Endodermal cell (in vitro differentiated cells): ENCODE measurements at regions not wholly inside any gene's neighbourhood (a gene's known extent, or its start where the extent isn't known, plus 50 kb on each side); places are given as distances from the start of the nearest gene placed in this dataset.
A peak's percentile ranks its signal among the peaks of the same experiment; 100 is the strongest.

Source experiments
- DNase-seq: peaks from one replicate; pipeline ENCODE4 v3.0.0-alpha.2; 2017
- H3K27ac ChIP-seq: 2 replicates; pipeline ENCODE4 v1.5.1; 2013; ENCODE audit warnings: mild to moderate bottlenecking, low read depth, low read length, moderate library complexity
- H3K27me3 ChIP-seq: 2 replicates; pipeline ENCODE4 v1.6.1; 2013; ENCODE audit warnings: mild to moderate bottlenecking, low read length, moderate library complexity; ENCODE audit not compliant: insufficient read depth, control insufficient read depth, poor library complexity, severe bottlenecking
- H3K36me3 ChIP-seq: 2 replicates; pipeline ENCODE4 v1.7.0; 2013; ENCODE audit warnings: mild to moderate bottlenecking, low read length, moderate library complexity; ENCODE audit not compliant: control insufficient read depth, insufficient read depth
- H3K4me1 ChIP-seq: one replicate; pipeline ENCODE4 v1.7.0; 2013; ENCODE audit warnings: low read length; ENCODE audit not compliant: control insufficient read depth, insufficient read depth
- H3K4me3 ChIP-seq: 2 replicates; pipeline ENCODE4 v1.5.1; 2013; ENCODE audit warnings: mild to moderate bottlenecking, low read length, moderate library complexity
- H3K9ac ChIP-seq: 2 replicates; pipeline ENCODE4 v1.6.1; 2013; ENCODE audit warnings: mild to moderate bottlenecking, low read length, moderate library complexity; ENCODE audit not compliant: poor library complexity, severe bottlenecking; ENCODE audit errors: extremely low read depth
- H3K9me3 ChIP-seq: 2 replicates; pipeline ENCODE4 v1.6.1; 2013; ENCODE audit warnings: mild to moderate bottlenecking, low read length, moderate library complexity; ENCODE audit not compliant: control insufficient read depth
- H3K27ac Mint-ChIP-seq: 2 replicates; pipeline ENCODE4 v1.8.0; 2020; ENCODE audit warnings: mixed read lengths
- H3K27me3 Mint-ChIP-seq: 2 replicates; pipeline ENCODE4 v1.8.0; 2021; ENCODE audit warnings: mild to moderate bottlenecking, mixed read lengths; ENCODE audit not compliant: insufficient read depth
- H3K36me3 Mint-ChIP-seq: 2 replicates; pipeline ENCODE4 v1.8.0; 2020; ENCODE audit warnings: low read depth, mixed read lengths
- H3K4me1 Mint-ChIP-seq: 2 replicates; pipeline ENCODE4 v1.8.0; 2020; ENCODE audit warnings: mixed read lengths
- H3K4me3 Mint-ChIP-seq: 2 replicates; pipeline ENCODE4 v1.8.0; 2020; ENCODE audit warnings: mild to moderate bottlenecking, moderate library complexity, mixed read lengths
- H3K9me3 Mint-ChIP-seq: 2 replicates; pipeline ENCODE4 v1.8.0; 2020; ENCODE audit warnings: mild to moderate bottlenecking, mixed read lengths
- WGBS, 2 experiments: methylation state at CpG; one replicate each; pipeline versions ENCODE4 v1.1.5 to v1.1.7; 2013; ENCODE audit warnings: missing lambda C conversion rate in 2 of 2, mixed read lengths in 1 of 2; ENCODE audit not compliant: insufficient coverage in 1 of 2, insufficient read length in 1 of 2; 5-methylcytosine and 5-hydroxymethylcytosine counted together
- TF ChIP-seq, protein P1 (sequence below): fragments of 200-600 bp; sonication (generic); conservative IDR thresholded peaks from 2 replicates; pipeline ENCODE4 v1.5.0; 2021; ENCODE audit warnings: antibody characterized with exemption, mild to moderate bottlenecking

DNA sequence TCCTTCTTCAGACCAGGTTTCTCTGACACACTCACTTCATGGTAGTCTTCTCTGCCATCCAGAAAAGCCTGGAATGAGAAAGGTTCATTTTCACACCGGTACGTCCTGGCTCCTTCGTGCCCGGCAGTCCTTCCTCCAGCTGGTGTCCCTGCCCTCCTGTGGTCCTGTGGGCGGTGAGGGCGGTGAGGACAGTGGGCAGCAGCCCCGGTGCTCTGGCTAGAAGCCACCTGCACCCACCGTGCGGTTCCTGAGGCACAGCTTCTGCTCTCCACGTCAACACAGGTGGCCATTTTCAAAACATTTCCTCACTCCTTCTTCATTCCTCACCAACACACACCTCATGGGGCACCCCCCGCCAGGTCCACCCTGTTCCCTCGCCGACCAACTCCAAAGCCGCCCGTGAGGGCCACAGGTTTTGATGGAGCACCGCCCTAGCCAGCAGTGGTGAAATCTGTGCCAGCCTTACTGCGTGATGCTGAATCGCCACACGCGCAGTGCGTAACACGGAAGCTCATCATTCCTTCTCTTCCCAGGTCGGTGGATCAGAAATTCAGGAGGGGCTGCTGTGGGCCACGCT is 251.4 kb upstream of the RNF32 start:
- Histone ChIP-seq H3K27me3 (no peaks in the 10 kb centered on the region), H3K27ac (no peak overlapping the region), H3K4me1 (no peaks in the 10 kb centered on the region), H3K36me3 (no peaks in the 10 kb centered on the region), H3K9ac (no peak overlapping the region), H3K9me3 (no peaks in the 10 kb centered on the region), H3K4me3 (no peak overlapping the region)
- Mint-ChIP-seq H3K4me1 (no peaks in the 10 kb centered on the region), H3K9me3 (peaks cover 1% of the 10 kb centered on the region), H3K4me3 (no peak overlapping the region), H3K27me3 (no peaks in the 10 kb centered on the region), H3K36me3 (no peaks in the 10 kb centered on the region), H3K27ac (no peak overlapping the region)
- TF ChIP-seq, protein P1, sequence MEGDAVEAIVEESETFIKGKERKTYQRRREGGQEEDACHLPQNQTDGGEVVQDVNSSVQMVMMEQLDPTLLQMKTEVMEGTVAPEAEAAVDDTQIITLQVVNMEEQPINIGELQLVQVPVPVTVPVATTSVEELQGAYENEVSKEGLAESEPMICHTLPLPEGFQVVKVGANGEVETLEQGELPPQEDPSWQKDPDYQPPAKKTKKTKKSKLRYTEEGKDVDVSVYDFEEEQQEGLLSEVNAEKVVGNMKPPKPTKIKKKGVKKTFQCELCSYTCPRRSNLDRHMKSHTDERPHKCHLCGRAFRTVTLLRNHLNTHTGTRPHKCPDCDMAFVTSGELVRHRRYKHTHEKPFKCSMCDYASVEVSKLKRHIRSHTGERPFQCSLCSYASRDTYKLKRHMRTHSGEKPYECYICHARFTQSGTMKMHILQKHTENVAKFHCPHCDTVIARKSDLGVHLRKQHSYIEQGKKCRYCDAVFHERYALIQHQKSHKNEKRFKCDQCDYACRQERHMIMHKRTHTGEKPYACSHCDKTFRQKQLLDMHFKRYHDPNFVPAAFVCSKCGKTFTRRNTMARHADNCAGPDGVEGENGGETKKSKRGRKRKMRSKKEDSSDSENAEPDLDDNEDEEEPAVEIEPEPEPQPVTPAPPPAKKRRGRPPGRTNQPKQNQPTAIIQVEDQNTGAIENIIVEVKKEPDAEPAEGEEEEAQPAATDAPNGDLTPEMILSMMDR: no peak
- 89 to 98% methylated on average over 11 to 24 of the region's 24 CpGs for WGBS, 2 experiments
- no peak for DNase-seq

- Mint-ChIP-seq H3K27ac (no peak overlapping the region), H3K36me3 (no peaks in the 10 kb centered on the region), H3K4me3 (no peak overlapping the region), H3K9me3 (no peaks in the 10 kb centered on the region), H3K27me3 (no peaks in the 10 kb centered on the region), H3K4me1 (no peaks in the 10 kb centered on the region)
- H3K4me1 ChIP-seq: no peaks in the 10 kb centered on the region
- no peaks in the 10 kb centered on the region for H3K27me3 ChIP-seq
- 28% methylated on average over 4 to 6 of the region's 6 CpGs for WGBS, 2 experiments
- H3K9ac ChIP-seq: no peak overlapping the region
- no peak overlapping the region for H3K4me3 ChIP-seq
- H3K36me3 ChIP-seq: no peaks in the 10 kb centered on the region
- H3K9me3 ChIP-seq: no peaks in the 10 kb centered on the region
- TF ChIP-seq, protein P1: no peak
- DNase-seq: peak; percentile 92
- H3K27ac ChIP-seq: no peak overlapping the region
Measured at GRCh38 chr7:156386097-156386496, 254.5 kb upstream of the RNF32 start.

GRCh38 chr7:156384706-156385105 is 255.9 kb upstream of the RNF32 start:
- no peaks in the 10 kb centered on the region for H3K27me3 Mint-ChIP-seq
- Histone ChIP-seq H3K27me3 (no peaks in the 10 kb centered on the region), H3K36me3 (no peaks in the 10 kb centered on the region), H3K9ac (no peak overlapping the region), H3K4me3 (no peak overlapping the region), H3K4me1 (no peaks in the 10 kb centered on the region), H3K9me3 (no peaks in the 10 kb centered on the region), H3K27ac (no peak overlapping the region)
- no peak for DNase-seq
- no peak overlapping the region for H3K4me3 Mint-ChIP-seq
- no peaks in the 10 kb centered on the region for H3K9me3 Mint-ChIP-seq
- TF ChIP-seq, protein P1: no peak
- H3K27ac Mint-ChIP-seq: no peak overlapping the region
- 91 to 99% methylated on average over 9 to 14 of the region's 14 CpGs for WGBS, 2 experiments
- H3K4me1 Mint-ChIP-seq: no peaks in the 10 kb centered on the region
- no peaks in the 10 kb centered on the region for H3K36me3 Mint-ChIP-seq
